ENCODE measurements at regions not wholly inside any gene's neighbourhood (a gene's known extent, or its start where the extent isn't known, plus 50 kb on each side); places are given as distances from the start of the nearest gene placed in this dataset.
"Not testable (repeated sequence)": the region's sequence is repeated elsewhere in the genome, so short reads cannot be mapped to it uniquely, and the experiment has no call there.

GRCh38 chr10:4301291-4302045, 516.5 kb upstream of the KLF6 start:
- no peak for DNase-seq (ENCODE audit: low read depth in 3 of 3)

DNA sequence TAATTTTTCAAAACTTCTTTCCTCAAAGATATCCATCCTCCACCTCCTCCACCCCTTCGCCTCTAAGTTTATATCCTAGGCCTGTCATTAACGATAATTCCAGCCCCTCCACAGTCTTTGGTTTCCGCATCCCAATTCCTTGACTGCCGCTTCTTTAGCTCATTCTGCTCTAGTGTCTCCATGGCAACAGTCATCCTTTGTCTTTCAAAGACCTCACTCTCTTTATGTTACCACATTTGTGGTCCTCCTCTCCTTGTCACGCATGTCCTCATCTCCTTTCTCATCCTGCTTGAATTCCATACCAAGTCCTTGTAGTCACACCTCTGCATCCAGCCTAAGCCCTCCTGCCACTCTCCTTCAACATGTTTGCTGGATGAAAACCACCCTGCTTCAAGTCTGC, 511.2 kb upstream of the KLF6 start:
- DNase-seq (ENCODE audit: low read depth in 3 of 3), result no peak

DNA sequence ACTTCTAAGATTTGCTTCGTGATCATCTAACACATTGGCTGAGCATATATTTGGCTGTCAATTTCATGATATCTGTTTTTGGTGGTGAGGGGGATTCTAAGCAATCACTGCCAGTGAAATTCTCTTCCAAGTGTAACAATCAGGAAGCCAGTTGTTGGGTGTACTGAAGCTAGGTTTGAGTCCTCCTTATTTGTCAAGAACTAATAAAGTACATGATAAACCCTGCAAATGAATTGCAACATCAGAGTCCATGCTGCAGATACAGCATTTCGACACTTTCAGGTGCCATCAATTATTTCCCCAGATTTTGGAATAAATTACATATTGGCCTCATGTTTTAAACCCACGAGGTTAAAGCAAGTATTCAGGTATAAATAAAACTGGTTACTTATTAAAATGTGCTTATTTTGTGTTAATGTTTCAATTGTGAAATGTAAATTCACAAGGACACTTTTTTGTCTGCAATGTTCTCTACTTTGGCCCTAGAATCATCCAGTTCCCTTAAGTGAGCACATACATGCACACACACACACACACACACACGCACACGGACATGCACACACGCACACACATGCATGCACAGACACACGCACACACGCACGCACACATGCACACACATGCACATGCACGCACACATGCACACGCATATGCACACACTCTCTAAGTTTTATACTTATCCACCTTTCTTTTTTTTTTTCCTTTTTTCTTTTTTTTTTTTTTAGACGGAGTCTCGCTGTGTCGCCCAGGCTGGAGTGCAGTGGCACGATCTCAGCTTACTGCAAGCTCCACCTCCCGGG, 510.2 kb upstream of the KLF6 start:
- DNase-seq (ENCODE audit: low read depth in 3 of 3), result no peak

- DNase-seq (ENCODE audit: low read depth in 3 of 3), result no peak
These were observed 509.3 kb upstream of the KLF6 start for GRCh38 chr10:4294271-4294670.

DNA sequence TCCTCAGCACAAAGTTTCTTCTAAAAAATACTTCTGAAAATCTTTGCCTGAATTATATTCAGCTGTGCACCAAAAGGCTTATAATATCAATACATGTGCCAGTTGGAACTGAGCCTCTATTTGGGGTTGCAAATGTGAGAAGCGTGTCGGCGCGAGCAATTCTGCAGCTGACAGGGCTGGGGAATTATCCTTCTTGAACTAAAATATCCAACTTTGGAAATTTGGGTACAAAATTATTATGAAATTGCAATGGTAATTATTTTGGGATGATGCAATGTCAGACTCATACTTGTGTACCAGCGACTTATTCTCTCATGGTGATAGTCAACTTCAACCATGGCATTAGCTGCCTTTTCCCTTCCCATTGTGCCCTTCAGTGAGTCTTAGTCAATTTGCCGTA, 507.0 kb upstream of the KLF6 start:
- DNase-seq (ENCODE audit: low read depth in 3 of 3), result no peak

DNA sequence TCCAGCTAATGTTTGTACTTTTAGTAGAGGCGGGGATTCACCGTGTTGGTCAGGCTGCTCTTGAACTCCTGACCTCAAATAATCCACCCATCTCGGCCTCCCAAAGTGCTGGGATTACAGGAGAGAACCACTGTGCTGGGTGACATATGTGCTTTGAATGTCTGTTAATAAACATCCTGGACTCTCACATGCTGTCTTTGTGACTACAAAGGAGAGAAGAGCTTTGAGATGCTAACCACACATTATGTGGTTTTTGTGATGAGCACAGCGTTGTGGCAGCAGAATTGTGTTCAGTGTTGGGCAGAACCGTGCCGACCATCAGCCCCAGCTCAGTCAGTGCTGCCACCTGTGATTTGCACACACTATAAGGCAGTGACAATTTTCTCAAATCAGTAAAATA, 500.1 kb upstream of the KLF6 start:
- no peak for DNase-seq (ENCODE audit: low read depth in 3 of 3)

DNA sequence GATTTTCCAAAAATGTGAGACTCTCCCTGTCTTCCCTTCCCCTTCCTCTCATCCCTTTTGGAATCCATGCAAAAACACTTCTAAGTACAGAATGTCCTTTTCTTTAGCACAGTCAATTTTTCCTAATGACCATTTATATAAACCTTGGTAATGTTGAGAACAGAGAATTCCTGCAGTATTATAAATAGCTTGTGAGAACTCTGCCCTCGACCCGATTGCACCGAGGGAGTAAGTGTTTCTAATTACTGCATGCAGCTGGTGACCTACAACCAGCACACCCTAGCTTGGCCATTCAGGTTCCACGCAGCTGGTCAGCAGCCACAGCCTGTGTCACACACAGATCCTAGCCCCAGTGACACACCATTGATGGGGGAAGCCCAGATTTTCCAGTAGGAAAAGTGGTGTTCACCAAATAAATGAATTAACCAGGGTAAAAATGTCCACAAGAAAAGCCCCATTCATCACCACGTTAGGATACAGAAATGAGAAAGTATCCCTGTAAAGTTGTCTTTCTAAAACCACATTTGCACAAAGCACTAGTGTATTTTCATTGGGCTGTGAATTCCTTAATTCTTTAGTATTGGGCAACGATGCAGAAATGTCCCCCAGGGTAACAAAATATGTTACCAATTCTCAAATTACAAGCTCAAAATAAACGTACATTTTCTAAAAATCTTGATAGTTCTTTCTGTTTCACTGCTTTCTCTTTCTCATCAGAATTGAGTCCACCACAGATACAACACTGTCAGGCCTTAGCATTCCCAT, 499.0 kb upstream of the KLF6 start:
- no peak for DNase-seq (ENCODE audit: low read depth in 3 of 3)

- DNase-seq (ENCODE audit: low read depth in 3 of 3), result no peak
These were observed 497.5 kb upstream of the KLF6 start for GRCh38 chr10:4282496-4282895.

GRCh38 chr10:4281190-4281825, 496.3 kb upstream of the KLF6 start:
- DNase-seq (ENCODE audit: low read depth in 3 of 3), result no peak

DNA sequence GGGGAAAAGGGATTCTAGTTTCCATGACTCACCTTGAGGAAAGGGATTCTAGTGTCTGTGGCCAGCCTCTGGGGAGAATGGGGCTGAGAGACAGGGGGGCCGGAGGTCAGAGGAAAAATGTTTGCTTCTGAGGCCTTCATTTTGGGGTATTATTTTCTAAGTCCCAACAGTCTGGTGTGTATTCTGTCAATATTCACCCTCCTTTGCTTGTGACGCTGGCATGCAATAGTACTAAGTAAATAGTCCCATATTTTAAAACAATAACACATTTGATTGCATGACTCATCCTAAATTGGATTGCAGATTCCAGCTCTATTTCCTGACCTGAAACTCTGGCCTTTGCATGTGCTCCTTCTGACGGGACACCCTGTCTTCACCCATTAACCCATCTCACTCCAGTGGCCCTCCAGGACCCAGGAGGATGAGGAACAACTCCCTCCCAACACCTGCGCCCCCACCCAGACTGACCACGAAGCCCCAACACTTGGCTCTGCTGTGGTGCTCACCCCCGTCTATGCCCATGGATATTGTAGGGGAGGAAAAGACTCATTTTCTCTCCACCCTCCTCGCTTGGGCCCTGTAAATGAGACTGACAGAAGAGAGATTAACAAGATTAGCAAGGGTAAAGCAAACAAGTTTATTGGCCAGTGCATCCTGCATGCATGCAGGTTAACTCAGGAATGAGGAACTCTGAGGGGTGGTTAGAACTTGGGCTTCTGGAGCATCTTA, 495.6 kb upstream of the KLF6 start:
- no peak for DNase-seq (ENCODE audit: low read depth in 3 of 3)

GRCh38 chr10:4279655-4280054, 494.6 kb upstream of the KLF6 start:
- no peak for DNase-seq (ENCODE audit: low read depth in 3 of 3)

DNA sequence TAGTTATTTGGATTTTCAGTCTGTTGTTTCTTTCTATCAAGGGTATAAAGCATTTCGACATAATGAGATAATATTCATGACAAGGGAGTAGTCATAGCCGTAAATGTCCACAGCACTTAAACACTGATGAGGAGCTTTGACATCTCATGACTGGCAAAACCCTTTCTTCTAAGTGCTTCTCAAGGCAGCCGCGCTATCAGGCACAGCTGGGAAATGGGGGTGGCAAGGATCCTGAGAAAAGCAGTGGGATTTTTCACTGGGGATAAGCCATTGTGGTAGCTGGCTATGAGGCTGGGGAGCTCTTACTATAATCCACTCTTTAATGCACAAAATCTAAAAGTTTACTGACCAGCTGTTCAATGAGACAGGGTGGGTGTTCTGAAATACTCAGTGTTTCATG, 493.2 kb upstream of the KLF6 start:
- DNase-seq (ENCODE audit: low read depth in 3 of 3), result no peak

GRCh38 chr10:4276151-4276550, 491.1 kb upstream of the KLF6 start:
- DNase-seq (ENCODE audit: low read depth in 3 of 3), result no peak

GRCh38 chr10:4274671-4275070, 489.7 kb upstream of the KLF6 start:
- not testable (repeated sequence) for DNase-seq (ENCODE audit: low read depth in 3 of 3)

DNA sequence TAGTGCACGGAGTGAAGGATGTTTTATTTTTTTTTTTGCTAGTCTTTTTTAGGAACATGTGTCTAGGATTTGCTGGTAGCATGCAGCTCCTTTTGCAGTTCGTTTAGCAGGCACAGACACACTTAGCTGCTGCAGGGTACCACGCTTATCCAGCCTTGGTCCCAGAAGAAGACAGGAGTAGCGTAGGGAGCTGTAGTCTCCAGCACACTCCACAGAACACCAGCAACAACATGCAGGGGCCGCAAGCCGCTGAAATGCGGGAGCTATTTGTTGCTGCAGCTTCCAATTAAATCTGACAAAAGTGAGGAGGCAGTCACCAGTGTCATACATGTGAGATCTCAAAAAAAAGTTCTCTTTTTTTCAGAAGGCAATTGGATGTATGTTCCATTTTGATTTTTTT, 486.2 kb upstream of the KLF6 start:
- DNase-seq (ENCODE audit: low read depth in 3 of 3), result no peak

DNA sequence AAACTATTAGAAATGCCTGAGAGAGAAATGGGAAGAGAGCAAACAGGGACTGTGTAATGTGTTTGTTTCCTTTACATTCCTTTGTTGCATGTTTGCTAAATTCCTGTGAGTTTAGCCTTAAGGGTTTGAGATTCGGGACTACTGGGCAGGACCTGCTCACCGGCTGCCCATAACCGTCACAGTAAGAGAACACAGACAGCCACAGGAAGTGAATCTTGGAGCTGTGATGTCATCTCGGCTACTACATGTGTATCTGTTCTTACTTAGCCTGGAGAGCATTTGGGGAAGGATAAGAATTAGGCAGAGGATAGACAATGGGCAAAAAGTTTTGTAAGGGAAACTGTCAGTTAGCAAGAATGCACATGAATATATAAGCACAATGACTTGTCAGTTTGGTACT, 485.1 kb upstream of the KLF6 start:
- DNase-seq (ENCODE audit: low read depth in 3 of 3), result no peak

GRCh38 chr10:4268490-4268889, 483.5 kb upstream of the KLF6 start:
- not testable (repeated sequence) for DNase-seq (ENCODE audit: low read depth in 3 of 3)

DNA sequence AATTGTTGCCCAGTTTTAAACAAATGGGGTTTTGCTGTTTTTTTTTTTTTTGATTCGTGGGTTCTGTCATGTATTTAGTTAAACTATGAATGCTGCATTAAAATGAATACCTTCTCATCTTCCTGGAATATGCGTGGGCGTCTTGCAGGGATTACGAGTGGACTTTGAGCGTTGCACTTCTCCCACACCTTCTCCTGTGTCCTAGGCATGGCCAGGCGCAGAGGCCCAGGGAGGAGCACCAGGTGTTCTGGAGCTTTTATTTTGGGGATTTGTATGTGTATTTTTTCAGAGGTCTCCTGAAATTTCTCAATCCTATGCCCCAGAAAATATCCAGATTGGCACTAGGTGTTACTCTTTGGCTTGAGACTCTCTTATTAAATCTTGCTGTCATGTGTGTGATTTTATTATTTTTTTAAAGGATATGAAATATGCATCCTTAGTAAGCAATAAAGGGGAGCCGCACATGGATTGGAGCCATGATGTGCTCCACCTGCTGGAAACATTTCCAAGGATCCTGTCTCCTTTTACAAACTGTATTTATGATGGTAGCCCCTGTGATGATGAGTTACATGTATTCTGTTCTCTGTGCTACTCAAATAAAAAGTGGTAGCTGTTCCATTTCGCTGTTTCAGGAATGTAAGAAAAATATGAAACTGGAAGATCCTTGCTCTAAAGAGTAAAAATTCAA, 482.2 kb upstream of the KLF6 start:
- DNase-seq (ENCODE audit: low read depth in 3 of 3), result no peak

DNA sequence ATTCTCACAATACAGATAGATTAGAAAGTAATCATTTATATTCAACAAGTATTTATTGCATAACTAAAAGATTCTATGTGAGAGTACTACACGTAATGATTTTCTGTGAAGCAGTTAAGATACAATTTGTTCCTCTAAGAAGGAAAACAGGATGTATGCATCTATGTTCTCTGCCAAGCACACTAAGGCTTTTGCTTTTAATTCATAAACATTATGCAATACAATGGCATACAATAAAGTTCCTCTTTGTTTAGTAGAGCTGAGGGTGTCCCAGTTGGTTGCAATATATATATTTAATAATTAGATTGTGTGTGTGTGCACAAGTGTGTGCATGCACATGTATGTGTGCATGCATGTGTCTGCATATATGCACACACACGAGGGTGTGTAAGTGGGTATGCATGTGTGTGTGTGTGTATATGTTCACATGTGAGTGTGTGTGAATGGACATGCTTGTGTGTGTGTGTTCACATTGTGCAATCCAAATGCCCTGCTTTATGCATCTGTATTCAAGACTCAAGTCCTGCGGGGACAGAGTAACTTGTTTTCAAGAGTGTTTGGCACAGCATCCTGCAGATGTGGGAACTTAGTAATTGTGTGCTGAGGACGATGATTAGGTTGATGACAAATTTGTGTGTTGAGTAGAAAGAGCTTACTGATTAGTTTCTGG, 481.5 kb upstream of the KLF6 start:
- no peak for DNase-seq (ENCODE audit: low read depth in 3 of 3)

DNA sequence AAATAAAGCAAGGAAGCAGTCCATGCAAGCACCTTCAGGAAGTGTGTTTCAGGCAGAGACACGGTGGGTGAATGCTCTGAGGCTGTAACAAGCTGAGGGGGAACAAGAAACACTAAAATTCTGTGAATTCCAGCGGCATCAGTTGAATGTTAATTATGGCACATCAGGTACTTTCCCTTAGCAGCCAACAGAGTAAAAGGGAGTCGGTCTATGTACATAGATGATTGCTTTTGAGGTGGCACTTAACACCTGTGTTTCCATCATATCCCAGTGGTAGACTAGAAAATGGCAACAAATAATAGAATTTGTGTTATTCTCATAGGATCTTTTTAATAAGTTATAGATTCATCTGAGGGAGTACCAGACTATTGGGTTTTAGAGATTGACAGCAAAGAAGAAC, 481.0 kb upstream of the KLF6 start:
- DNase-seq (ENCODE audit: low read depth in 3 of 3), result no peak

All from stimulated activated CD4-positive, alpha-beta T cell treated with anti-CD3 and anti-CD28 coated beads, TNF-alpha, amount 100 ng/mL, for 4 hours (primary cell).